ENCODE measurements at regions not wholly inside any gene's neighbourhood (a gene's known extent, or its start where the extent isn't known, plus 50 kb on each side); places are given as distances from the start of the nearest gene placed in this dataset.

DNA sequence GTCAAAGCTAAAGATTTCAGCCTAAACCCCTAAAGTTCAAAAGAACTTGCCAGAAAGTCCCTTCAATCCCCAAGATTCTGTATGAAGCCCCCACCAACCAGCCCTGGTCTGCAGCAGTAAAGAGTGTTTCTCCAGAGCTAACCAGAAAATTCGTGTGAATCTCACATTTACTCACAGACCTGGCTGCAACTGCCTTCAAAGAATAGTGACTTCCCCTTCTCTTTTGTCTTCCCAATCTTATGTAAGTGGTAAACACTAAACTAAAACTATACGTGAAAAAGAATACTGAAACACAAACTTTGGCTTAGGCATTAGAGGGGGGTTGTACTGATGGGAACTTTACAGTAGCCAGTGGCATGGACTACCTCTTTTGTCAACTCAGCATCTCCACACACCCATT lies 50.6 kb upstream of the SETBP1 start:
- DNase-seq (ENCODE audit: low read depth in 2 of 2) = no peak
